ENCODE measurements at regions not wholly inside any gene's neighbourhood (a gene's known extent, or its start where the extent isn't known, plus 50 kb on each side); places are given as distances from the start of the nearest gene placed in this dataset.

- Histone ChIP-seq H3K27ac (ENCODE audit: low read length) (no peak overlapping the region), H3K4me1 (ENCODE audit: insufficient read depth, low read length) (no peaks in the 10 kb centered on the region), H4K20me1 (ENCODE audit: insufficient read depth, low read length) (no peaks in the 10 kb centered on the region), H3K4me3 (ENCODE audit: low read depth in 1 of 2, low read length in 2 of 2) (no peak overlapping the region), H3K4me2 (ENCODE audit: insufficient read depth, low read length) (no peak overlapping the region), H3K79me2 (ENCODE audit: insufficient read depth, low read length) (no peaks in the 10 kb centered on the region), H3K9ac (ENCODE audit: low read depth, low read length) (no peak overlapping the region), H3K36me3 (ENCODE audit: insufficient read depth, low read length) (no peaks in the 10 kb centered on the region), H3K27me3 (ENCODE audit: insufficient read depth, low read length, poor library complexity) (no peaks in the 10 kb centered on the region), H3K9me3 (ENCODE audit: insufficient read depth, low read length, severe bottlenecking) (no peaks in the 10 kb centered on the region), H2AFZ (ENCODE audit: low read depth, low read length) (no peak overlapping the region)
- ATAC-seq (ENCODE audit: insufficient read depth, low read depth), result no peak
- no peak for DNase-seq
- no peak for TF ChIP-seq EZH2 (IDR thresholded peaks at IDR 0.05; ENCODE audit: borderline replicate concordance, low read depth, low read length, severe bottlenecking)
- TF ChIP-seq CTCF (IDR thresholded peaks at IDR 0.05; ENCODE audit: borderline replicate concordance, extremely low read depth, low read length, poor library complexity, severe bottlenecking), result no peak
These were observed 695.9 kb downstream of the NSUN3 start for GRCh38 chr3:94758751-94759150.

GRCh38 chr3:94772402-94772801, 709.5 kb downstream of the NSUN3 start:
- Histone ChIP-seq H3K9ac (ENCODE audit: low read depth, low read length) (no peak overlapping the region), H3K4me1 (ENCODE audit: insufficient read depth, low read length) (no peaks in the 10 kb centered on the region), H4K20me1 (ENCODE audit: insufficient read depth, low read length) (no peaks in the 10 kb centered on the region), H3K9me3 (ENCODE audit: insufficient read depth, low read length, severe bottlenecking) (no peaks in the 10 kb centered on the region), H3K4me3 (ENCODE audit: low read depth in 1 of 2, low read length in 2 of 2) (no peak overlapping the region), H3K4me2 (ENCODE audit: insufficient read depth, low read length) (no peak overlapping the region), H3K27me3 (ENCODE audit: insufficient read depth, low read length, poor library complexity) (no peaks in the 10 kb centered on the region), H3K36me3 (ENCODE audit: insufficient read depth, low read length) (no peaks in the 10 kb centered on the region), H3K27ac (ENCODE audit: low read length) (no peak overlapping the region), H2AFZ (ENCODE audit: low read depth, low read length) (no peak overlapping the region), H3K79me2 (ENCODE audit: insufficient read depth, low read length) (no peaks in the 10 kb centered on the region)
- TF ChIP-seq EZH2 (IDR thresholded peaks at IDR 0.05; ENCODE audit: borderline replicate concordance, low read depth, low read length, severe bottlenecking) (no peak), CTCF (IDR thresholded peaks at IDR 0.05; ENCODE audit: borderline replicate concordance, extremely low read depth, low read length, poor library complexity, severe bottlenecking) (no peak)
- ATAC-seq (ENCODE audit: insufficient read depth, low read depth) (no peak), DNase-seq (no peak)

GRCh38 chr3:94775746-94776145, 712.9 kb downstream of the NSUN3 start:
- H3K9ac ChIP-seq (ENCODE audit: low read depth, low read length), result no peak overlapping the region
- no peaks in the 10 kb centered on the region for H4K20me1 ChIP-seq (ENCODE audit: insufficient read depth, low read length)
- H2AFZ ChIP-seq (ENCODE audit: low read depth, low read length), result no peak overlapping the region
- H3K79me2 ChIP-seq (ENCODE audit: insufficient read depth, low read length), result no peaks in the 10 kb centered on the region
- no peaks in the 10 kb centered on the region for H3K9me3 ChIP-seq (ENCODE audit: insufficient read depth, low read length, severe bottlenecking)
- H3K4me2 ChIP-seq (ENCODE audit: insufficient read depth, low read length), result no peak overlapping the region
- no peaks in the 10 kb centered on the region for H3K4me1 ChIP-seq (ENCODE audit: insufficient read depth, low read length)
- ATAC-seq (ENCODE audit: insufficient read depth, low read depth) (no peak), DNase-seq (no peak)
- H3K36me3 ChIP-seq (ENCODE audit: insufficient read depth, low read length), result no peaks in the 10 kb centered on the region
- H3K4me3 ChIP-seq (ENCODE audit: low read depth in 1 of 2, low read length in 2 of 2), result no peak overlapping the region
- no peak overlapping the region for H3K27ac ChIP-seq (ENCODE audit: low read length)
- no peak for TF ChIP-seq CTCF (IDR thresholded peaks at IDR 0.05; ENCODE audit: borderline replicate concordance, extremely low read depth, low read length, poor library complexity, severe bottlenecking)
- TF ChIP-seq EZH2 (IDR thresholded peaks at IDR 0.05; ENCODE audit: borderline replicate concordance, low read depth, low read length, severe bottlenecking), result no peak
- no peaks in the 10 kb centered on the region for H3K27me3 ChIP-seq (ENCODE audit: insufficient read depth, low read length, poor library complexity)

- H3K79me2 ChIP-seq (ENCODE audit: insufficient read depth, low read length), result no peaks in the 10 kb centered on the region
- H3K9me3 ChIP-seq (ENCODE audit: insufficient read depth, low read length, severe bottlenecking), result no peaks in the 10 kb centered on the region
- H3K27ac ChIP-seq (ENCODE audit: low read length), result no peak overlapping the region
- no peaks in the 10 kb centered on the region for H3K4me1 ChIP-seq (ENCODE audit: insufficient read depth, low read length)
- H3K9ac ChIP-seq (ENCODE audit: low read depth, low read length), result no peak overlapping the region
- no peaks in the 10 kb centered on the region for H3K36me3 ChIP-seq (ENCODE audit: insufficient read depth, low read length)
- H4K20me1 ChIP-seq (ENCODE audit: insufficient read depth, low read length), result no peaks in the 10 kb centered on the region
- H3K27me3 ChIP-seq (ENCODE audit: insufficient read depth, low read length, poor library complexity), result no peaks in the 10 kb centered on the region
- TF ChIP-seq EZH2 (IDR thresholded peaks at IDR 0.05; ENCODE audit: borderline replicate concordance, low read depth, low read length, severe bottlenecking) (no peak), CTCF (IDR thresholded peaks at IDR 0.05; ENCODE audit: borderline replicate concordance, extremely low read depth, low read length, poor library complexity, severe bottlenecking) (no peak)
- no peak overlapping the region for H3K4me2 ChIP-seq (ENCODE audit: insufficient read depth, low read length)
- H3K4me3 ChIP-seq (ENCODE audit: low read depth in 1 of 2, low read length in 2 of 2), result no peak overlapping the region
- no peak overlapping the region for H2AFZ ChIP-seq (ENCODE audit: low read depth, low read length)
- no peak for DNase-seq
- ATAC-seq (ENCODE audit: insufficient read depth, low read depth), result no peak
These were observed 713.6 kb downstream of the NSUN3 start for GRCh38 chr3:94776401-94776915.

Measured in DND-41 (cell line).